Embryonic facial prominence (tissue), 1 donor: ENCODE measurements at regions not wholly inside any gene's neighbourhood (a gene's known extent, or its start where the extent isn't known, plus 50 kb on each side); places are given as distances from the start of the nearest gene placed in this dataset.

Experiments
- DNase-seq: peaks from one replicate; pipeline ENCODE4 v3.0.0-alpha.2; 2016; ENCODE audit errors: extremely low spot score

DNA sequence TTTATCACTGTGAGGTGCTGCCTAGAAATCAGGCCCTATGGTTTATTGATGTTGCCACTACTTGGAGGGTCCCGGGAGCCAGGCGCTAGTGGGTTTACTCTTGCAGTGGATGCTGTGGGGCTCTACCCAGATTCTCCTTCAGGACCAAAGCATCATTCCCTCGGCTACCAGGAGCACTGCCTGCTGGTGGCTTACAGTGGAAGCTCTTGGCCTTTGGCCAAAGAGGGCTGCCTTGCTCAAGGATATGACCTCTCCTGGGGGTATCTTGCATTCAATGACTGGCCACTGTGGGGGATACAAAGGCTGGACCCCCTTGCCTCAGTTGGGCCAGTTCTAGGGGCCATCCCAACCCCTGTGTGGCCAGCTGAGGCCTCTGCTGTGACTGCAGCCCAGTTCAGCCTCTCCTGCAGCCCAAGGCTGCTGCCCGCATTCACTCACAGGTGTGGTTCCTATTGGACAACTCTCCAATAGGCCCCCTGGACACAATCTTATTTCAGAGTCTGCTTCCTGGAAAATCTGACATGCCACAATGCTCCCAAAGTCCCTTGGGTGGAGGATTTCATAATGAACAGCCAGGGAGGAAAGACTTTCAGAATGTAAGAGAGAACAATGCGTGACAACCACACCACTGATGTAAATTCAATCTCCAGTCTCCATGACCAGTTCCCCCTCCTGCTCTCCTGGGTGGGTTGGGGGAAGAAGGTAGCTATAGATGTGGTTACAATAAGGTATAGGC, 196.3 kb downstream of the SNX10 start:
- DNase-seq: no peak

- no peak for DNase-seq
These were observed 197.7 kb downstream of the SNX10 start for GRCh38 chr7:26489391-26489790.

- no peak for DNase-seq
These were observed 198.4 kb downstream of the SNX10 start for GRCh38 chr7:26489906-26490639.

GRCh38 chr7:26490640-26491624, 199.3 kb downstream of the SNX10 start:
- DNase-seq: no peak

DNA sequence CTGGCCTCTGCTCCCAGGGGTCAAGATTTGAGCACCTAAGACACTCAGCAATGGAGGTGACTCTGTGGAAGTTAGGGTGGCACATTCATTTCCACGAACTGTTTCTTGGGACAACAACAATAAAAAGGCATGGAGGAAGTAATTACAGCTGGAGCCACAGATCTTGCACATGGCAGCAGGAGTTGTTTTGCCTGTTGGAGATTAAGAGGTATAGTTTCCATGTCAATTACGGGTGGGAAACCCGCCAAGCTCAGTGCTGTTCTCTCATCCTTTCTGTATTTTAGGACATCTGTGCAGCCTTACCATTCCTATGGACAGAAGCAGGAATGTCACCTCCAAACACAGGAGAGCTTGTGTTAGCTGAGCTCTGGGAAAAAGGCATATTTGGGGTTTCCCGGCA, 201.2 kb downstream of the SNX10 start:
- no peak for DNase-seq

DNA sequence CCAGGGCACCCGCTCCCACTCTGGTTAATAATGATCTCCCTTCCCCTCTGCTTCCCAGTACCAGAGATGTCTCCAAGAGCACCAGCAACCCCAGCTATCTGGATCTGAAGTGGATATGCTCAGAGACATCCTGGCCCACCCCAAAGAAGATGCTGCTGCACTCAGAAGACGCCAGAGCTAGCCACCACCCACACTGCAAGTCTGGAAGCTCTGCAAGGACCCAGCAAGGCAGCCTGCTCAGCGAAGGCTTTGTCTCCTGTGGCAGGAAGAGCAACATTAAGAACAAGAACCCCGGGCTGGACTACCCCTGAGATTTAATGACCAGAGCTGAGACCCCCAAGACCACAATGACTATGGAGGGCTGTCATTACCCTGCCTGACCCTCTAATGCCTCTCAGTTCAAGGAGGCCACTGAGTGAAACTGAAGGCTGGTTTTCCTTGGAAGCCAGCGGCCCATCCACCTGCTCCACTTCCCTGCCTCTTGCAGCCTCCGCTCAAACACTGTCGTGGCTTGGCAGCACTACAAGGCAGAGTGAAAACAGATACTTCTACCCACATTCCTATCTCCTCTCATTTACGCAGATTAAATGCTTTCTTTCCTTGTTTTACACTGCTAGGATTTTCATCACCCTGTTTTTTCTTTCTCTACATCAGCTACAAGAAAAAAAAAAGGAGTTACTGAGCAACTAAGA, 202.2 kb downstream of the SNX10 start:
- DNase-seq: no peak

- no peak for DNase-seq
These were observed 203.9 kb downstream of the SNX10 start for GRCh38 chr7:26495569-26495968.

- DNase-seq: no peak
These were observed 206.3 kb downstream of the SNX10 start for GRCh38 chr7:26497801-26498596.

DNA sequence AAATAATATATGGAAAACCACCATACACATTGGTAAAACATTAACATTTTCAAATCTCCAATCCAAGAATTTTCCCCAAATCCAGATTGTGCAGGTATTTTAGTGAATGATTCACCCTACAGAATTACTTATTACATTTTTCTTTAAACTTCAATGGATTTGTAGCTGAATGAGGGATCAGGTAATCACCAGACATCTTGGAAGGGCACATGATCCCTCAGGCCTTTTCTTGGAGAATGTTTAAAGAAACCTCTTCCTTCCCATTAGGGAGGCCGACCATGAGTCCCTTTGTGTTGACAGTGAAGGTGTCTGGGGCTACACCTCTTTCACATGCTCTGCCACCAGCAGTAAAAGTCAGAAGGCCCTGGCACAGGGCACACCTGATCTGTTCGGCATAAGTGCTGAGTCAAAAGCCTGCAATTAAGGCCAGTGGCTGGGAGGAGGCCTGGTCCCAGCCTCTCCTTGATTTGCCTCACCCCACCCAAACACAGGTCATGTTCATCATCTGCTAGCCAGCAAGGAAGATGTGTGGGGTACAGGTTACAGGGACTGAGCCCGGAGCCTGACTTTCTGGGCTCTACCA, 207.7 kb downstream of the SNX10 start:
- DNase-seq: no peak

DNA sequence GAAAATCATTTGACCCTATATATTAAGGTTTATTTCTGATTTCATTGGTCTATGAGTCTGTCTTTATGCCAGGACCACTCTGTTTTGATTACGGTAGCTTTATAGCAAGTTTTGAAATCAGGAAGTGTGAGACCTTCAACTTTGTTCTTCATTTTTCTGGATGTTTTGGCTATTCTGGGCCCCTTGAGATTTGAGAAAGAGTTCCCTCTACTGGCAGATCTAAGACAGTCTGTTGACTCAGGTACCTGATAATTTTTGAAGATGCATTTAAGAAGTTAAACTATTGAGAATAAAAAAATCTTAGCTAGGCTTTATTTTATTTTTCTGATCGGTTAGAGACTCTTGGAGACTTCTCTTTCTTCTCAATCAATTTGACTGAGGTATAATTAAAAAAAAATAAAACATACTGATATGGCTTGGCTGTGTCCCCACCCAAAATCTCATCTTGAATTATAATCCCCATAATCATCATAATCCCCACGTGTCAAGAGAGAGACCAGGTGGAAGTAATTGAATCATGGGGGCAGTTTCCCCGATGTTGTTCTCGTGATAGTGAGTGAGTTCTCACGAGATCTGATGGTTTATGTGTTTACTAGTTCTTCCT, 209.2 kb downstream of the SNX10 start:
- no peak for DNase-seq

DNA sequence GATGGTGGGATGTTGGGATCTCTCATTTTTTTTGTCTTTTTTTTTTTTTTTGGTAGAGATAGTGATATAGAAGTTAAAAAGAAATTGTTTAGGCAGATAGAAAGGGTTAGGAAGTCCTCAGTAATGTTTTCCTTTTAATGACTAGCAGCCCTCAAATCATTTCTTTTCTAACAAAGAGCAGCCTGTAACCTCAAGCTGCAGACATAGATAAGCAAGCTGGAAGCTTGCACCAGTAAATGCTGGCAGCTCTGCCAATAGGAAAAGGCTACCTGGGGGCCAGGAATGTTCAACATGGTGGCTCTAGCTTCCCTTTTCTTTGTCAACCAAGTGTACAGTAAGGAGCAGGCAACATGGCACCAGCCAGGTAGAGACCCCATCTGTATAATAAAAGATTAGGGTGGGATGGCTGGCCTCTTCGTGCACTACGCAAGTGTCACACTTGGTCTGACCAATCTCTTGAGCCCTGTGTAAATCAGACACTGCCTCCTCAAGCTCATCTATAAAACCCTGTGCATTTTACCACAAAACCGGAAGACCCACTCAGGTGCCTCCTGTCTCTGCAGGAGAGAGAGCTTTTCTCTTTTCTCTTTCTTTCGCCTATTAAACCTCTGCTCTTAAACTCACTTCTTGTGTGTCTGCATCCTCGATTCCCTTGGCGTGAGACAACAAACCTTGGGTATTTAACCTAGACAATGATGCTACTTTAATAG, 212.9 kb downstream of the SNX10 start:
- DNase-seq: no peak

DNA sequence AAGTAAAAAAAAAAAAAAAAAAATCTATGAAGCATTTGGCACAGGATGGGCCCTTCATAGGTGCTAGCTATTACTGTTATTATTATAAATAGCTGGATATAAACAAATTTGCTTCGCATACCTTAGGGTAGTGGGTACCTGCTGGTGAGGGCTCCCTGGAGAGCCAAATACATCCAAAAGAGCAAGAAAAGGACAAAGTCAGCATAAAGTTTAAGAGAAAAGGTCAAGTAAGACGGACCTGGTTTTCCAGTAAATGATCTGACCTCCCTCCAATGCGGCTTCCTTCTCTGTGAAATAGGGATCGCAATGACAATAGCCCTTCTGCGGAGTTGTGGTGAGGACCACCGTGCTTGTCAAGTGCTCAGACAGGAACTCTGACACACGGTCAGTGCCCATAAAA, 214.5 kb downstream of the SNX10 start:
- DNase-seq: no peak

GRCh38 chr7:26507108-26507987, 215.7 kb downstream of the SNX10 start:
- DNase-seq: no peak

GRCh38 chr7:26508481-26508880, 216.8 kb downstream of the SNX10 start:
- DNase-seq: no peak

DNA sequence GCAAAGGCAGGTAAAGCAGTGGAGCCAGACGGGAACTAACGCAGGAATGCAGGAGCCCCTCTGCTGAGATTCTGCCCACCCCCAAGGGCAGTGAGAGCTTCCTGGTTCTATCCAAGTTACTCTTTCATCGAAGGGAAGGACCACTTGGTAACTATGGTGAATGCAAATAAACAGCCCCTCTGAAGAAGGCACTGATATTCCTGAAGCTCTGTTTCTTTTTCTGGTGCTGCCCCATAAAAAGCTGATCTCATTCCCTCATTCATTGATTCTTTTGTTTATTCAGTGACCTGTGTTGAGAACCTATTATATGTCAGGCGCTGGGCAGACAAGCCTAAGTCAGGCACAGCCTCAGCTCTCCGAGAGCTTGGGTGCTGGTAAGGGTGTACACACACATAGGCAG, 217.3 kb downstream of the SNX10 start:
- DNase-seq: no peak

DNA sequence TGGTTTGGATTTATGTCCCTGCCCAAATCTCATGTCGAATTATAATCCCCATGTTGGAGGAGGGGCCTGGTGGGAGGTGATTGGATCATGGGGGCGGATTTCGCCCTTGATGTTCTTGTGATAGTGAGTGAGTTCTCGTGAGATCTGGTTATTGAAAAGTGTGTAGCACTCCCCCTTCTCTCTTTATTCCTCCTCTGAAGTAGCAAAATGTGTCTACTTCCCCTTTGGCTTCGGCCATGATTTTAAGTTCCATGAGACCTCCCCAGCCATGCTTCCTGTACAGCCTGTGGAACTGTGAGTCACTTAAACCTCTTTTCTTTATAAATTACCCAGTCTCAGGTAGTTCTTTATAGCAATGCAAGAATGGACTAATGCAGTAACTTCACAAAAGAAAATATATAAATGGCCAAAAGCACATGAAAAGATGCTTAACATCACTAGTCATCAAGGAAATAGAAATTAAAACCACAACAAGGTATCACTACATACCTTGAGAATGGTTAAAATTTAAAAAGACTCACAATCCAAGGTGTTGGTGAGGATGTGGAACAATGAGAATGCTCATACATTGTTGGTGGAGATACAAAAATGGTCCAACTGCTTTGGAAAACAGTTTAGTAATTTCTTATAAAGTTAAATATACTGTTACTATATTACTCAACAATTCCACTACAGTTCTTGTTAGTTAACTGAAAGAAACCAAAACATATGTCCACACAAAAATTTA, 218.7 kb downstream of the SNX10 start:
- no peak for DNase-seq

DNA sequence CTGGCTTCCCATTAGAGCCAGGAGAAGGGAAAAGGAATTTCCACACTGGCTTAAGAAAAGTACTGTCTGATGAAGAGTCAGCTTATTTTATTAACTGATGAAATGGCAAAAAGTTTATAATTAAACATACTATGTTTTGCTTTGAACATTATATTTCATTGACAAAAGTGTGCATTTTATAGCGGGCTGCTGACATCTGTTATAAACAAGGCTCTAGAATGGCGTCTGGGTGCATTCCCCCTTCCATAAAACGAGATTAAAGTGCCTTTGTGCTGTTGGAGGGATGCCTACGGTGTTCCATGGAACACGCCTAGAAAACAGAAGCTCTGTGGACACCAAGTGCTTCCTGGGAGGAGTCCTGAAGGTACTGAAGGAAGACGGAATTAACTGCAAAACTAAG, 220.2 kb downstream of the SNX10 start:
- DNase-seq: no peak

DNA sequence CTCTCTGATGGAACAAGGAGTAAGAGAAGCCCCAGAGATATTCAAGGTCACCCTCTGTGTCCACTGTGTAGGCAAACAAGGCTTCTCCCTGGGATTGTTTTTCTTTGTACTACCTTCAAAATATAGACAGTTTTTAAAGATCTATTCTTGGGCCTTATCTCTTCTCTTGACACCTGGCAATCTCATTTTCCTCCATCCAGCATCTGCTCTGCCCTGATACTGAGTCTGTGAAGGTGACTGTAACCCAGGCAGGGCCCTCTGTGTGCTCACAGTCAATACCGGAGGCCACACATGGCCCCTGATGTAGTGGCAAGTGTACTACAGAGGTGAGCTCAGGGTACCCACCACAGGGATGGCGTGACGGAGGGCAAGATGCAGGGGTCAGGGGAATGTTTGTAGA, 221.1 kb downstream of the SNX10 start:
- no peak for DNase-seq
